NB4 (cell line): ENCODE measurements at regions not wholly inside any gene's neighbourhood (a gene's known extent, or its start where the extent isn't known, plus 50 kb on each side); places are given as distances from the start of the nearest gene placed in this dataset.

ENCODE experiments used
- CTCF ChIP-seq: IDR thresholded peaks from one replicate; pipeline ENCODE4 v1.5.1; 2012; ENCODE audit warnings: low read depth, low read length
- MYC ChIP-seq: IDR thresholded peaks from 2 replicates; pipeline ENCODE4 v1.6.1; 2011; ENCODE audit warnings: low read depth, low read length
- POLR2A ChIP-seq: IDR thresholded peaks from 2 replicates; pipeline ENCODE4 v1.6.1; 2011; ENCODE audit warnings: mild to moderate bottlenecking; ENCODE audit not compliant: insufficient read length; ENCODE audit errors: extremely low read depth

- TF ChIP-seq CTCF = no peak
- no peak for TF ChIP-seq POLR2A
- no peak for TF ChIP-seq MYC
These were observed 434.8 kb downstream of the RAB38 start for GRCh38 chr11:87740451-87740850.
